ENCODE measurements at regions not wholly inside any gene's neighbourhood (a gene's known extent, or its start where the extent isn't known, plus 50 kb on each side); places are given as distances from the start of the nearest gene placed in this dataset.

DNA sequence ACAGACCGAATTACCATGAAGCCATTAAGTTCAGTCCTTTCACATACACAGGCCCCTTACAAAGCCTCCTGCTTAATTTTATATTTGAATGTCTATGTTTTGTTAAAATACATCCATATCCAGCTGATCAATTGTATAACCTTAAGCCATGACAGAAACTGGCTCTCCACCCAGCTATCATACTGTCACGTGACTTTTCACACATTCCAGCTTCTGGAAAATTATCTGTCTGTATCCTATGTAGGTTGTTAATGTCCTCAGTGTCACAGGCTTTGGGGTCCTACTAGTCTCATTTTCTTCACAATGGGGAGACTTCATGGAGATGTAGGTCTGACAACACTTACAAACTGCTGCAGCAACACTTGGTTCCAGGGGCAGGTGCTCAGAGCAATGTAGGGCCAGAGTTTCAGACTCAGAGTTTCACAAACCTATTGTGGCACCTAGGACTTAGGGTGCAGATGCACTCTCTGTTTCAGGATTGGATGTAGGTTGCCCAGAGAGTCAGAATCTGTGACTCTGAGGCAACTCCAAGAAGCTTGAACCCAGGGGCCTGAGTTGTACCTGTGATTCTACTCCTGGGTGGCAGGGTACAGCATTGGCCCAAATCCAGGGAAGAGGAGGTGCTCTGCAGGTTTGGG, 69.6 kb upstream of the PCDH20 start:
- TF ChIP-seq YY1 (IDR thresholded peaks at IDR 0.05) = no peak
- TF ChIP-seq RAD21 (IDR thresholded peaks at IDR 0.05) = no peak
- TF ChIP-seq, protein P1, sequence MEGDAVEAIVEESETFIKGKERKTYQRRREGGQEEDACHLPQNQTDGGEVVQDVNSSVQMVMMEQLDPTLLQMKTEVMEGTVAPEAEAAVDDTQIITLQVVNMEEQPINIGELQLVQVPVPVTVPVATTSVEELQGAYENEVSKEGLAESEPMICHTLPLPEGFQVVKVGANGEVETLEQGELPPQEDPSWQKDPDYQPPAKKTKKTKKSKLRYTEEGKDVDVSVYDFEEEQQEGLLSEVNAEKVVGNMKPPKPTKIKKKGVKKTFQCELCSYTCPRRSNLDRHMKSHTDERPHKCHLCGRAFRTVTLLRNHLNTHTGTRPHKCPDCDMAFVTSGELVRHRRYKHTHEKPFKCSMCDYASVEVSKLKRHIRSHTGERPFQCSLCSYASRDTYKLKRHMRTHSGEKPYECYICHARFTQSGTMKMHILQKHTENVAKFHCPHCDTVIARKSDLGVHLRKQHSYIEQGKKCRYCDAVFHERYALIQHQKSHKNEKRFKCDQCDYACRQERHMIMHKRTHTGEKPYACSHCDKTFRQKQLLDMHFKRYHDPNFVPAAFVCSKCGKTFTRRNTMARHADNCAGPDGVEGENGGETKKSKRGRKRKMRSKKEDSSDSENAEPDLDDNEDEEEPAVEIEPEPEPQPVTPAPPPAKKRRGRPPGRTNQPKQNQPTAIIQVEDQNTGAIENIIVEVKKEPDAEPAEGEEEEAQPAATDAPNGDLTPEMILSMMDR (IDR thresholded peaks at IDR 0.05; ENCODE audit: low read depth, low read length, missing input control) = no peak
- TF ChIP-seq SP1 (IDR thresholded peaks at IDR 0.05) = no peak
- no peak for TF ChIP-seq TAF1 (conservative IDR thresholded peaks at IDR 0.05)
- TF ChIP-seq NR2F2 (IDR thresholded peaks at IDR 0.05) = no peak
- TF ChIP-seq, protein P2, sequence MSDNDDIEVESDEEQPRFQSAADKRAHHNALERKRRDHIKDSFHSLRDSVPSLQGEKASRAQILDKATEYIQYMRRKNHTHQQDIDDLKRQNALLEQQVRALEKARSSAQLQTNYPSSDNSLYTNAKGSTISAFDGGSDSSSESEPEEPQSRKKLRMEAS (IDR thresholded peaks at IDR 0.05) = no peak
- no peak for TF ChIP-seq JUND (IDR thresholded peaks at IDR 0.05)
- TF ChIP-seq, protein P3, sequence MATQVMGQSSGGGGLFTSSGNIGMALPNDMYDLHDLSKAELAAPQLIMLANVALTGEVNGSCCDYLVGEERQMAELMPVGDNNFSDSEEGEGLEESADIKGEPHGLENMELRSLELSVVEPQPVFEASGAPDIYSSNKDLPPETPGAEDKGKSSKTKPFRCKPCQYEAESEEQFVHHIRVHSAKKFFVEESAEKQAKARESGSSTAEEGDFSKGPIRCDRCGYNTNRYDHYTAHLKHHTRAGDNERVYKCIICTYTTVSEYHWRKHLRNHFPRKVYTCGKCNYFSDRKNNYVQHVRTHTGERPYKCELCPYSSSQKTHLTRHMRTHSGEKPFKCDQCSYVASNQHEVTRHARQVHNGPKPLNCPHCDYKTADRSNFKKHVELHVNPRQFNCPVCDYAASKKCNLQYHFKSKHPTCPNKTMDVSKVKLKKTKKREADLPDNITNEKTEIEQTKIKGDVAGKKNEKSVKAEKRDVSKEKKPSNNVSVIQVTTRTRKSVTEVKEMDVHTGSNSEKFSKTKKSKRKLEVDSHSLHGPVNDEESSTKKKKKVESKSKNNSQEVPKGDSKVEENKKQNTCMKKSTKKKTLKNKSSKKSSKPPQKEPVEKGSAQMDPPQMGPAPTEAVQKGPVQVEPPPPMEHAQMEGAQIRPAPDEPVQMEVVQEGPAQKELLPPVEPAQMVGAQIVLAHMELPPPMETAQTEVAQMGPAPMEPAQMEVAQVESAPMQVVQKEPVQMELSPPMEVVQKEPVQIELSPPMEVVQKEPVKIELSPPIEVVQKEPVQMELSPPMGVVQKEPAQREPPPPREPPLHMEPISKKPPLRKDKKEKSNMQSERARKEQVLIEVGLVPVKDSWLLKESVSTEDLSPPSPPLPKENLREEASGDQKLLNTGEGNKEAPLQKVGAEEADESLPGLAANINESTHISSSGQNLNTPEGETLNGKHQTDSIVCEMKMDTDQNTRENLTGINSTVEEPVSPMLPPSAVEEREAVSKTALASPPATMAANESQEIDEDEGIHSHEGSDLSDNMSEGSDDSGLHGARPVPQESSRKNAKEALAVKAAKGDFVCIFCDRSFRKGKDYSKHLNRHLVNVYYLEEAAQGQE (IDR thresholded peaks at IDR 0.05) = no peak
- TF ChIP-seq, protein P4, sequence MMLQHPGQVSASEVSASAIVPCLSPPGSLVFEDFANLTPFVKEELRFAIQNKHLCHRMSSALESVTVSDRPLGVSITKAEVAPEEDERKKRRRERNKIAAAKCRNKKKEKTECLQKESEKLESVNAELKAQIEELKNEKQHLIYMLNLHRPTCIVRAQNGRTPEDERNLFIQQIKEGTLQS (IDR thresholded peaks at IDR 0.05) = no peak
- TF ChIP-seq EGR1 (IDR thresholded peaks at IDR 0.05; ENCODE audit: low read depth in 2 of 2) = no peak
- no peak for TF ChIP-seq GABPA (IDR thresholded peaks at IDR 0.05 in 1 of 2, conservative IDR thresholded peaks at IDR 0.05 in 1 of 2)

All from liver (tissue), 3 donors.